ENCODE measurements at regions not wholly inside any gene's neighbourhood (a gene's known extent, or its start where the extent isn't known, plus 50 kb on each side); places are given as distances from the start of the nearest gene placed in this dataset.

DNA sequence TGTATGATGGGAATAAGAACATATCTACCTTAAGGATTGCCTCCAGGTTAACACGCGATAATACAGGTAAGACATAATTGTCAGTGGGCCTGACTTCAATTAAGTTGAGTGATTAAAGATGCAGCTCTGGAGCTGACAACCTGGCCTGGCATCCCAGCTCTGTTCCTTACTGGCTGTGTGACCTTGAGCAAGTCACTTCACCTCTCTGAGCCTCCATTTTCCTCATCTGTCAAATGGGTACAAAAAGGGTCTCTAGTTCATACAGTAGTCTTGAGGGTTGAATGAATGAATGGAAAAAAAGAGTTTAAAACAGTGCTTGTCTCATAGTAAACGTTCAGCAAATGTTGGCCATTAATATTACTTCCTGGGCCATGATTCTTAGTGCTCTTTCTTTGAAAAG, 213.9 kb downstream of the PHETA1 start:
- no peak for TF ChIP-seq GLIS3 (CRISPR knock-in tag; IDR thresholded peaks at IDR 0.05)
- TF ChIP-seq, protein P1, sequence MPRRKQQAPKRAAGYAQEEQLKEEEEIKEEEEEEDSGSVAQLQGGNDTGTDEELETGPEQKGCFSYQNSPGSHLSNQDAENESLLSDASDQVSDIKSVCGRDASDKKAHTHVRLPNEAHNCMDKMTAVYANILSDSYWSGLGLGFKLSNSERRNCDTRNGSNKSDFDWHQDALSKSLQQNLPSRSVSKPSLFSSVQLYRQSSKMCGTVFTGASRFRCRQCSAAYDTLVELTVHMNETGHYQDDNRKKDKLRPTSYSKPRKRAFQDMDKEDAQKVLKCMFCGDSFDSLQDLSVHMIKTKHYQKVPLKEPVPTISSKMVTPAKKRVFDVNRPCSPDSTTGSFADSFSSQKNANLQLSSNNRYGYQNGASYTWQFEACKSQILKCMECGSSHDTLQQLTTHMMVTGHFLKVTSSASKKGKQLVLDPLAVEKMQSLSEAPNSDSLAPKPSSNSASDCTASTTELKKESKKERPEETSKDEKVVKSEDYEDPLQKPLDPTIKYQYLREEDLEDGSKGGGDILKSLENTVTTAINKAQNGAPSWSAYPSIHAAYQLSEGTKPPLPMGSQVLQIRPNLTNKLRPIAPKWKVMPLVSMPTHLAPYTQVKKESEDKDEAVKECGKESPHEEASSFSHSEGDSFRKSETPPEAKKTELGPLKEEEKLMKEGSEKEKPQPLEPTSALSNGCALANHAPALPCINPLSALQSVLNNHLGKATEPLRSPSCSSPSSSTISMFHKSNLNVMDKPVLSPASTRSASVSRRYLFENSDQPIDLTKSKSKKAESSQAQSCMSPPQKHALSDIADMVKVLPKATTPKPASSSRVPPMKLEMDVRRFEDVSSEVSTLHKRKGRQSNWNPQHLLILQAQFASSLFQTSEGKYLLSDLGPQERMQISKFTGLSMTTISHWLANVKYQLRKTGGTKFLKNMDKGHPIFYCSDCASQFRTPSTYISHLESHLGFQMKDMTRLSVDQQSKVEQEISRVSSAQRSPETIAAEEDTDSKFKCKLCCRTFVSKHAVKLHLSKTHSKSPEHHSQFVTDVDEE (CRISPR knock-in tag; IDR thresholded peaks at IDR 0.05) = no peak
- TF ChIP-seq, protein P2, sequence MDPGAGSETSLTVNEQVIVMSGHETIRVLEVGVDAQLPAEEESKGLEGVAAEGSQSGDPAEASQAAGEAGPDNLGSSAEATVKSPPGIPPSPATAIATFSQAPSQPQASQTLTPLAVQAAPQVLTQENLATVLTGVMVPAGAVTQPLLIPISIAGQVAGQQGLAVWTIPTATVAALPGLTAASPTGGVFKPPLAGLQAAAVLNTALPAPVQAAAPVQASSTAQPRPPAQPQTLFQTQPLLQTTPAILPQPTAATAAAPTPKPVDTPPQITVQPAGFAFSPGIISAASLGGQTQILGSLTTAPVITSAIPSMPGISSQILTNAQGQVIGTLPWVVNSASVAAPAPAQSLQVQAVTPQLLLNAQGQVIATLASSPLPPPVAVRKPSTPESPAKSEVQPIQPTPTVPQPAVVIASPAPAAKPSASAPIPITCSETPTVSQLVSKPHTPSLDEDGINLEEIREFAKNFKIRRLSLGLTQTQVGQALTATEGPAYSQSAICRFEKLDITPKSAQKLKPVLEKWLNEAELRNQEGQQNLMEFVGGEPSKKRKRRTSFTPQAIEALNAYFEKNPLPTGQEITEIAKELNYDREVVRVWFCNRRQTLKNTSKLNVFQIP (CRISPR knock-in tag; IDR thresholded peaks at IDR 0.05; ENCODE audit: borderline replicate concordance, low read depth) = no peak
- TF ChIP-seq ZFP30 (CRISPR knock-in tag; IDR thresholded peaks at IDR 0.05) = no peak
- no peak for TF ChIP-seq ZNF8 (CRISPR knock-in tag; IDR thresholded peaks at IDR 0.05)
- TF ChIP-seq ISL1 (CRISPR knock-in tag; IDR thresholded peaks at IDR 0.05) = no peak
- no peak for TF ChIP-seq ZFP3 (CRISPR knock-in tag; IDR thresholded peaks at IDR 0.05)
- no peak for TF ChIP-seq TCF4 (CRISPR knock-in tag; IDR thresholded peaks at IDR 0.05; ENCODE audit: borderline replicate concordance)
- no peak for TF ChIP-seq TOX (CRISPR knock-in tag; IDR thresholded peaks at IDR 0.05; ENCODE audit: borderline replicate concordance)
- TF ChIP-seq CSDC2 (CRISPR knock-in tag; IDR thresholded peaks at IDR 0.05) = no peak
- TF ChIP-seq BACH2 (CRISPR knock-in tag; IDR thresholded peaks at IDR 0.05; ENCODE audit: borderline replicate concordance) = no peak
- TF ChIP-seq ZNF70 (CRISPR knock-in tag; IDR thresholded peaks at IDR 0.05) = no peak
- no peak for TF ChIP-seq OSR1 (CRISPR knock-in tag; IDR thresholded peaks at IDR 0.05)
- TF ChIP-seq ARNTL (CRISPR knock-in tag; IDR thresholded peaks at IDR 0.05; ENCODE audit: borderline replicate concordance, low read depth) = no peak
- no peak for TF ChIP-seq ZC3H10 (CRISPR knock-in tag; IDR thresholded peaks at IDR 0.05)
- TF ChIP-seq ESRRG (CRISPR knock-in tag; IDR thresholded peaks at IDR 0.05) = no peak
- TF ChIP-seq RARB (CRISPR knock-in tag; IDR thresholded peaks at IDR 0.05) = no peak
- no peak for TF ChIP-seq ZNF565 (CRISPR knock-in tag; conservative IDR thresholded peaks at IDR 0.05; ENCODE audit: low read depth)
- ATAC-seq = no peak

- TF ChIP-seq ESRRG (CRISPR knock-in tag; IDR thresholded peaks at IDR 0.05) (no peak), ZNF70 (CRISPR knock-in tag; IDR thresholded peaks at IDR 0.05) (no peak), GLIS3 (CRISPR knock-in tag; IDR thresholded peaks at IDR 0.05) (no peak), RARB (CRISPR knock-in tag; IDR thresholded peaks at IDR 0.05) (no peak), ZNF565 (CRISPR knock-in tag; conservative IDR thresholded peaks at IDR 0.05; ENCODE audit: low read depth) (no peak), ISL1 (CRISPR knock-in tag; IDR thresholded peaks at IDR 0.05) (no peak), OSR1 (CRISPR knock-in tag; IDR thresholded peaks at IDR 0.05) (no peak), PPARA (CRISPR knock-in tag; IDR thresholded peaks at IDR 0.05; ENCODE audit: borderline replicate concordance) (no peak), SNAI2 (CRISPR knock-in tag; IDR thresholded peaks at IDR 0.05) (no peak), ZC3H10 (CRISPR knock-in tag; IDR thresholded peaks at IDR 0.05) (no peak), ARNTL (CRISPR knock-in tag; IDR thresholded peaks at IDR 0.05; ENCODE audit: borderline replicate concordance, low read depth) (no peak), TOX (CRISPR knock-in tag; IDR thresholded peaks at IDR 0.05; ENCODE audit: borderline replicate concordance) (no peak)
- TF ChIP-seq, protein P3, sequence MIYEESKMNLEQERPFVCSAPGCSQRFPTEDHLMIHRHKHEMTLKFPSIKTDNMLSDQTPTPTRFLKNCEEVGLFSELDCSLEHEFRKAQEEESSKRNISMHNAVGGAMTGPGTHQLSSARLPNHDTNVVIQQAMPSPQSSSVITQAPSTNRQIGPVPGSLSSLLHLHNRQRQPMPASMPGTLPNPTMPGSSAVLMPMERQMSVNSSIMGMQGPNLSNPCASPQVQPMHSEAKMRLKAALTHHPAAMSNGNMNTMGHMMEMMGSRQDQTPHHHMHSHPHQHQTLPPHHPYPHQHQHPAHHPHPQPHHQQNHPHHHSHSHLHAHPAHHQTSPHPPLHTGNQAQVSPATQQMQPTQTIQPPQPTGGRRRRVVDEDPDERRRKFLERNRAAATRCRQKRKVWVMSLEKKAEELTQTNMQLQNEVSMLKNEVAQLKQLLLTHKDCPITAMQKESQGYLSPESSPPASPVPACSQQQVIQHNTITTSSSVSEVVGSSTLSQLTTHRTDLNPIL (CRISPR knock-in tag; IDR thresholded peaks at IDR 0.05; ENCODE audit: low read depth) = no peak
- TF ChIP-seq, protein P1 (CRISPR knock-in tag; IDR thresholded peaks at IDR 0.05) = no peak
- no peak for ATAC-seq
Observed at GRCh38 chr12:111154147-111154834, 214.6 kb downstream of the PHETA1 start.

DNA sequence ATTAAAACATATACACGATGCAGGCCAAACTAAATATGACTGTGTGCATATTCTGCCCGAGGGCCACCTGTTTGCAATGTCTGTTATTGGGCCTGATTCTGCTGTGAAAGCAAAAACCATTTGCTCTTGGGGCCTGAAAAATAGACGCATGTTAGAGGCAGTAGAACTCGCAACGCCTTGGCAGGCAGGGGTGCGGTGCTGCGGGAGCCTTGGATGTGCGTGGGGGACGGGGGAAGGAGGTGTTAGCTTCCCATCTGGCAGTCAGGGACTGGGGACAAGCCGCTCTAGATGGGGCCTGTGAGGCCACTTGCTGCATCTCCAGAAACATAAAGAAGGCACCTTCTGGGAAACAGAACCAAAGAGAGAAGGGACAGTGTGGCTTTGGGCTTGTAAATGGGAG, 216.3 kb downstream of the PHETA1 start:
- TF ChIP-seq ZC3H10 (CRISPR knock-in tag; IDR thresholded peaks at IDR 0.05) = no peak
- TF ChIP-seq PPARA (CRISPR knock-in tag; IDR thresholded peaks at IDR 0.05; ENCODE audit: borderline replicate concordance) = no peak
- no peak for ATAC-seq
